Astrocyte of the cerebellum (primary cell): ENCODE measurements at regions not wholly inside any gene's neighbourhood (a gene's known extent, or its start where the extent isn't known, plus 50 kb on each side); places are given as distances from the start of the nearest gene placed in this dataset.

Source experiments
- DNase-seq: peaks from one replicate; pipeline ENCODE4 v3.0.0-alpha.2; 2011; ENCODE audit warnings: low read depth
- H3K4me3 ChIP-seq: 2 replicates; pipeline ENCODE4 v1.5.1; 2011; ENCODE audit warnings: mild to moderate bottlenecking, low read depth, low read length, moderate library complexity
- in situ Hi-C: cut with HindIII; loops from 2 replicates; pipeline ENCODE4 v1.10.0; 2017; ENCODE audit warnings: low sequenced_read_pairs
- TF ChIP-seq, protein P1 (sequence below): IDR thresholded peaks from 2 replicates; pipeline ENCODE4 v1.5.1; 2012; ENCODE audit warnings: low read length, low read depth, moderate library complexity, mild to moderate bottlenecking; ENCODE audit errors: missing control alignments

DNA sequence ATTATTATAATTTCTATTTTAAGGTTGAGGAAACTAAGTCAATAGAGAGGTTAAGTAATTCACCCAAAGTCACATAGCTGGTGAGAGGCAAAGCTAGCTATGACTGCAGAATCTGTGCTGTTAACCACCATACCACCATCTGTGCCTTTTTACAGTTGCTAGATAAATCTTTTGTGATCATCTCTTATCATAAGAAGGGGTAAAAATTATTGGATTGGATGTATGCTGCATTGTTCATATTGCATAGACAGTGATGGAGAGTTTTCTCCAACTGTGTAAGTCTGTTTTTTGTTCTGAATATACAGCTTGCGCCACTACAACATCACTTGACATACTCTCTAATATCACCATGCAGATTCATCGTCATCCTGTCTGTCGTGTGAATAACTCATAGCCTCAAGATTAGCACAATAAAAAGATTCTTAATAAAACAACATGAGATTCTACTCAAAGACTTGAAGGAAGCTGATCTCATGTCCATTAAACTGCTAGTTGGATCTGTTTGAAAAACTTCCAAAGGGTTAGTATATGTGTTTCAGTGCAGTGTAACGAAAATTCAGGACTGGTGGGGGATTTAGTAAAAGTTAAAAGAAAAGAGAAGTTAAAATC lies 495.9 kb downstream of the SPRY1 start:
- H3K4me3 ChIP-seq = no peak overlapping the region
- TF ChIP-seq, protein P1, sequence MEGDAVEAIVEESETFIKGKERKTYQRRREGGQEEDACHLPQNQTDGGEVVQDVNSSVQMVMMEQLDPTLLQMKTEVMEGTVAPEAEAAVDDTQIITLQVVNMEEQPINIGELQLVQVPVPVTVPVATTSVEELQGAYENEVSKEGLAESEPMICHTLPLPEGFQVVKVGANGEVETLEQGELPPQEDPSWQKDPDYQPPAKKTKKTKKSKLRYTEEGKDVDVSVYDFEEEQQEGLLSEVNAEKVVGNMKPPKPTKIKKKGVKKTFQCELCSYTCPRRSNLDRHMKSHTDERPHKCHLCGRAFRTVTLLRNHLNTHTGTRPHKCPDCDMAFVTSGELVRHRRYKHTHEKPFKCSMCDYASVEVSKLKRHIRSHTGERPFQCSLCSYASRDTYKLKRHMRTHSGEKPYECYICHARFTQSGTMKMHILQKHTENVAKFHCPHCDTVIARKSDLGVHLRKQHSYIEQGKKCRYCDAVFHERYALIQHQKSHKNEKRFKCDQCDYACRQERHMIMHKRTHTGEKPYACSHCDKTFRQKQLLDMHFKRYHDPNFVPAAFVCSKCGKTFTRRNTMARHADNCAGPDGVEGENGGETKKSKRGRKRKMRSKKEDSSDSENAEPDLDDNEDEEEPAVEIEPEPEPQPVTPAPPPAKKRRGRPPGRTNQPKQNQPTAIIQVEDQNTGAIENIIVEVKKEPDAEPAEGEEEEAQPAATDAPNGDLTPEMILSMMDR = no peak
- DNase-seq = no peak
- in situ Hi-C loops = no loop called here

DNA sequence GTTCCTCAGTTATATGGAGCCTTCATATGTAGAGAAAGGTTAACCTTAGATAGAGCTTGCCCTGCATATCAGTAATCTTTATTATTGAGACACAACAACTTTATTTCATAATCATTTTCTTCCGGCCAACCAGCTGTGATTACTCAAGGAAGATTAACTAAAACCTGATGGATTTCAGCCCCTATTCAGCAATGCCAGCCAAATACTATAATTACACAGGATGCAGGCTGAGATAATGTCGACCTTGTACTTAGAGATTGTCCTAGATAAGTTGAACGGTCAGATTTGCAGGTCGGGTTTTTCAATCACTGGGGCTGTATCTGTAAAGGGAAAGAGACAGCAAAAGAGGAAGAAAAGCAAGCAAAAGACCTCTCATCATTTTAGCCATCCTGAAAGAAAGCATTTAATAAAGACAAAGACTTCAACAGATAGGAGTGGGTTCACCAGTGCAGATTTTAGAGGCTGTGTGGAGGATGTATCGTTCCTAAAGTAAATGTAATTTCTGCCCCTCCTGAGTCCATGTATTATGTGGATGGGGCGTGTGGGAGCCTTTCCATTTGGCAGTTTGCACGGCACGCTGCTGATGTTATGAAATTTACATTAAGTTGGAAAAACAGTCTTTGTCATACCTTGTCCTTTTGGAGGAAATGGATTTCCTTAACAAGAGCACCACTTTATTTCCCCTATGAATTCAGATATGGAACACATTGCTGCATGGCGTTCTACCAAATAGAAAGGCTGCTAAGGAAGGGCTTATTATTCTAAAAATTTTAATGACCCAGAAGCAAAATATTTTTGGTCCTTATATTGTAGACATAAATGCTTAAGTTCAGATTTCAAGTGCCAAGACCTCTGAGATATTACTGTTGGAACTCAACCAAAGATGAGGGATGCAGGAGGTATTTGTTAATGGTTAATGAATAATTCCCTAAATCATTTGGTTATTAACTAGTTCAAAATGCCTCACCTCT lies 496.7 kb downstream of the SPRY1 start:
- TF ChIP-seq, protein P1 = no peak
- no peak for DNase-seq
- H3K4me3 ChIP-seq = no peak overlapping the region
- in situ Hi-C loops = no loop called here

DNA sequence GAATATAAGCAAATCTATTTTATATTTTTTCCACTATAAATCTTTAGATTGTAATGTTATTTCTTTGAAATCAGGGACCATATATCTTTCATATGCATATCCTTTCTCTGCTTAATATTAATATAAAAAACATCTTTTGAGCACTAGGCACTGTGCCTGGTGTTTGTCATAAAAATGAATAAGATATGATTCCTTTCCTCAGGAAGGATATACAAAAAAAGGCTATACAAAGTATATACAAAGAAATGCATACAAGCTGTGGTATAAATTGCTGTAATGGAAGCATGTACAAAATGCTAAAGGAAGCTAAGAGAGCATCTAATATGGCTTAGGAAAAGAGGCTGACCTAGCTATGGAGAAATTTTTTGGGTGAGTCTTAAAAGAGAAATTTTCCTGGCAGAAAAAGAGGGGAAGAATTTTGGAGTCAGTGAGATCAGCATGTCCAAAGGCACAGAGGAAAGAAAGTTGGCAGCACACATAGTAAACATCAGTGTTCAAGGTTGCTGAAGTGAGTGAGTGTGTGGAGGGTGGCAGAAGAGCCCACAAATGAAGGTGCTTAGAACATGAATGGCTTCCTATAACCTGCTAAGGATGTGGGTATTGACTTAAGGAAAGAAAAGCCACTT lies 500.0 kb downstream of the SPRY1 start:
- no peak for DNase-seq
- H3K4me3 ChIP-seq = no peak overlapping the region
- TF ChIP-seq, protein P1 = no peak
- in situ Hi-C loops = no loop called here

DNA sequence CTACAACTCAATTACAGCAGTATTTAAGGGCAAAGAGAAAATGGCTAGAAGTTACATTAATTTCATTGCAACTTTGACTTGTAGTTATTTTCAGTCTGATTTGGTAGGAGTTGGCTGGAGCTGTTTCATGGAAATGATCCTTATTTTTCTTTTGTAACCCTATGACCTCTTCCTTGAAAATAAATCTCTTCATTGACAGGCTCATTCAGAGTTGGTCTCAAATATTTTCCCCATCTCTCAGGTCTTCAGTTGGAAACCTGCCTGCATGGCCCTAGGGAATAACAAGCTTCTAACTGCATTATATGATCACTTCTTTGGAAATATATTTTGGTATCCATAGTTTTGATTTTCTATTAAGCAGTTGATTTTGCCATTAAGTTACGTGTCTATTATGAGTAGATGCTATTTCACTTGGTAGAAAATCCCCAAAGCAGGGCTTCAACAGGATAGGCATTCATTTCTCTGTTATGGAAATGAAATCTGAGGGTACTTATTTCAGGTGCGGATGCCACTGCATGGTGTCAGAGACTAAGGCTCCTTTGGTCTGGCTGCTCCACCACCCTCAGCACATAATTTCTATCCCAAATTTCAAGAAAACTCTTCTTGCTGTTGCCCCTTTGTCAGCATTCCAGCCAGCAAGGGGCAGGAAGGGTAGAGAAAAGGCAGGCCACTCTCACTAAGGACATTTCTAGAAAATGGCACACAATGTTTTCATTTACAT lies 502.5 kb downstream of the SPRY1 start:
- DNase-seq = no peak
- TF ChIP-seq, protein P1 = no peak
- no peak overlapping the region for H3K4me3 ChIP-seq
- in situ Hi-C loops = no loop called here

DNA sequence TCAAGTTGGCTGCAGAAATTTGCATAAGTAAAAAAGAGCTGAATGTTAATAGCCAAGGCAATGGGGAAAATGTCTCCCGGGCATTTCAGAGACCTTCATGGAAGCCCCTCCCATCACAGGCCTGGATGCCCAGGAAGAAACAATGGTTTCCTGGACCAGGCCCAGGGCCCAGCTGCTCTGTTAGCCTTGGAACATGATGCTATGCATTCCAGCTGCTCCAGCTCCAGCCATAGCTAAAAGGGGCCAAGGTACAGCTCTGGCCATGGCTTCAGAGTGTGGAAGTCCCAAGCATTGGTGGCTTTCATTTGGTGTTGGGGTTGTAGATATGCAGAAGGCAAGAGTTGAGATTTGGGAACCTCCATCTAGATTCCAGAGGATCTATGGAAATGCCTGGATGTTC lies 508.3 kb downstream of the SPRY1 start:
- H3K4me3 ChIP-seq = no peak overlapping the region
- DNase-seq = no peak
- TF ChIP-seq, protein P1 = no peak
- in situ Hi-C loops = no loop called here

DNA sequence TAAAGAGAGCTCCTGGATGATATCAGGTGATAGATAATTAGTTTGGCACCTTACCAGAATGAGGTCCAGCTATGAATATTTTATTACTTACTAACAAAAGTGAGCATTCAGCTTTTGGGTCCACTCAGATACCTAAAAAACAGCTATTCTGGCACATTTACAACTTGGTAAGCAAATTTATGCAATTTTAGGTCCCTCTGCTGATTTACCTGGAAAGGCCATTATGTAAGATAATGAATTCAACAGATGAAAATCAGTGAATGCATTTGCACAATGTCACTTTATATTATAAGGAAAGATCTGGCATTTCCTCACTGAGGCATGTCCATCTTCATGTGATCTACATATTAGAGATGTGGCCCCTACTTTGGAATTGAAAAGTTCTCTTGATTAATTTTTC lies 517.0 kb downstream of the SPRY1 start:
- H3K4me3 ChIP-seq = no peak overlapping the region
- TF ChIP-seq, protein P1 = no peak
- no peak for DNase-seq
- in situ Hi-C loops = no loop called here
